Stomach (tissue), 8 donors: ENCODE measurements at regions not wholly inside any gene's neighbourhood (a gene's known extent, or its start where the extent isn't known, plus 50 kb on each side); places are given as distances from the start of the nearest gene placed in this dataset.
"Not testable (repeated sequence)": the region's sequence is repeated elsewhere in the genome, so short reads cannot be mapped to it uniquely, and the experiment has no call there.

Experiments
- DNase-seq, 2 donors: peaks; one replicate each; pipeline versions ENCODE4 v3.0.0 to v3.0.0-alpha.2; 2013 to 2019
- H3K27ac ChIP-seq, 5 donors: fragments of 200-600 bp in 4 of 5; sonication (generic) in 4 of 5; one replicate each; pipeline ENCODE4 v1.5.1; 2013 to 2019; ENCODE audit warnings: mild to moderate bottlenecking in 1 of 5, moderate library complexity in 1 of 5
- H3K27me3 ChIP-seq, 3 donors: fragments of 200-600 bp; sonication (generic); one replicate each; pipeline ENCODE4 v1.5.1; 2017 to 2019; ENCODE audit warnings: mixed run types in 1 of 3
- H3K36me3 ChIP-seq, 4 donors: fragments of 200-600 bp; sonication (generic); 1 replicate in 3 of 4; 2 replicates in 1 of 4; pipeline ENCODE4 v1.5.1; 2016 to 2019
- H3K4me1 ChIP-seq, 4 donors: fragments of 200-600 bp; sonication (generic); one replicate each; pipeline ENCODE4 v1.5.1; 2016 to 2019
- H3K4me3 ChIP-seq, 4 donors: fragments of 200-600 bp; sonication (generic) in 3 of 4; one replicate each; pipeline ENCODE4 v1.5.1; 2016 to 2019; ENCODE audit warnings: mild to moderate bottlenecking in 1 of 4
- H3K9me3 ChIP-seq, 4 donors: fragments of 200-600 bp; sonication (generic); one replicate each; pipeline ENCODE4 v1.5.1; 2016 to 2019
- EP300 ChIP-seq: sonication (generic); formaldehyde crosslinking; IDR thresholded peaks from one replicate; pipeline ENCODE4 v1.6.1; 2017; ENCODE audit warnings: antibody characterized with exemption
- POLR2A ChIP-seq, 4 donors: fragments of 450-650 bp; IDR thresholded peaks; one replicate each; pipeline ENCODE4 v1.6.1; 2016; ENCODE audit warnings: antibody characterized with exemption in 4 of 4, control low read depth in 2 of 4, mild to moderate bottlenecking in 1 of 4, moderate library complexity in 1 of 4
- POLR2AphosphoS5 ChIP-seq, 3 donors: sonication (generic); formaldehyde crosslinking; IDR thresholded peaks; one replicate each; pipeline ENCODE4 v1.6.1; 2016; ENCODE audit warnings: antibody characterized with exemption in 3 of 3
- WGBS, 5 donors: extraction: QIAGEN DNeasy Blood & Tissue Kit in 3 of 5; methylation state at CpG; one replicate each; pipeline versions ENCODE4 v1.1.5 to v1.1.7; 2013 to 2018; 5-methylcytosine and 5-hydroxymethylcytosine counted together
- intact Hi-C: fragments of 100-400 bp; cut with DNase I; formaldehyde crosslinking; loops from one replicate; pipeline ENCODE4 v1.15.1; 2023; ENCODE audit warnings: low total_unique reads
- TF ChIP-seq, protein P1 (sequence below), 7 experiments: fragments of 450-650 bp in 4 of 7; fragments of 200-600 bp in 3 of 7; sonication (generic) in 3 of 7; IDR thresholded peaks; one replicate each; pipeline ENCODE4 v1.5.1; 2016 to 2019; ENCODE audit warnings: antibody characterized with exemption in 7 of 7, control low read depth in 2 of 7, mild to moderate bottlenecking in 1 of 7
- donor health status: healthy with polysubstance abuse.
- donor health status: Bipolar disorder and iron deficiency.
- donor health status: healthy.

DNA sequence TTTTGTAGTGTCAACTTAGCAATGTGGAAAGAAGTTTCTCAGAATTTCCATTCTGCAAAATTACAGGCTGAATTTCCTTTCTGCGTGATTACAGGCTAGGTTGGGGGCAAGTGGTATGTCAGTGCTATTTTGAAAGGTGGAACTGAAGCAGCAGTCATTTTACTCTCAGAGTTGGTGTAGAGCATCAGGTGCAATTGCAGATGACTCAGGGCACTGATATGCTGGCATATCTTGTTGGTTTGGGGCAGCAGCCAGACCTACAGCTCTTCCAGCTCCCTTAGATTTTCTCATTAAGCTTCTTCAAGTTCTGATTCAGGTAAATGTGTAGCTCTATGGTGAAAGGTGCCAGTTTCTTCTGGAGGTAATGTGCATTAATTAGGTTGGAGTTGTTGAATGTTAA, 930.7 kb upstream of the PCDH10 start:
- H3K36me3 ChIP-seq, result no peaks in the 10 kb centered on the region
- no peak overlapping the region for H3K27ac ChIP-seq
- TF ChIP-seq EP300 (no peak), POLR2A (IDR thresholded peaks at IDR 0.05) (no peak), POLR2AphosphoS5 (IDR thresholded peaks at IDR 0.05) (no peak)
- TF ChIP-seq, protein P1, sequence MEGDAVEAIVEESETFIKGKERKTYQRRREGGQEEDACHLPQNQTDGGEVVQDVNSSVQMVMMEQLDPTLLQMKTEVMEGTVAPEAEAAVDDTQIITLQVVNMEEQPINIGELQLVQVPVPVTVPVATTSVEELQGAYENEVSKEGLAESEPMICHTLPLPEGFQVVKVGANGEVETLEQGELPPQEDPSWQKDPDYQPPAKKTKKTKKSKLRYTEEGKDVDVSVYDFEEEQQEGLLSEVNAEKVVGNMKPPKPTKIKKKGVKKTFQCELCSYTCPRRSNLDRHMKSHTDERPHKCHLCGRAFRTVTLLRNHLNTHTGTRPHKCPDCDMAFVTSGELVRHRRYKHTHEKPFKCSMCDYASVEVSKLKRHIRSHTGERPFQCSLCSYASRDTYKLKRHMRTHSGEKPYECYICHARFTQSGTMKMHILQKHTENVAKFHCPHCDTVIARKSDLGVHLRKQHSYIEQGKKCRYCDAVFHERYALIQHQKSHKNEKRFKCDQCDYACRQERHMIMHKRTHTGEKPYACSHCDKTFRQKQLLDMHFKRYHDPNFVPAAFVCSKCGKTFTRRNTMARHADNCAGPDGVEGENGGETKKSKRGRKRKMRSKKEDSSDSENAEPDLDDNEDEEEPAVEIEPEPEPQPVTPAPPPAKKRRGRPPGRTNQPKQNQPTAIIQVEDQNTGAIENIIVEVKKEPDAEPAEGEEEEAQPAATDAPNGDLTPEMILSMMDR (IDR thresholded peaks at IDR 0.05), result no peak
- H3K4me1 ChIP-seq, result no peaks in the 10 kb centered on the region
- intact Hi-C loops, result no loop called here
- DNase-seq, result no peak
- no peak overlapping the region for H3K4me3 ChIP-seq
- no peaks in the 10 kb centered on the region for H3K27me3 ChIP-seq
- WGBS, 5 donors, result 88 to 100% (median 90%) methylated on average over 1 of the region's 1 CpG
- no peaks in the 10 kb centered on the region for H3K9me3 ChIP-seq

DNA sequence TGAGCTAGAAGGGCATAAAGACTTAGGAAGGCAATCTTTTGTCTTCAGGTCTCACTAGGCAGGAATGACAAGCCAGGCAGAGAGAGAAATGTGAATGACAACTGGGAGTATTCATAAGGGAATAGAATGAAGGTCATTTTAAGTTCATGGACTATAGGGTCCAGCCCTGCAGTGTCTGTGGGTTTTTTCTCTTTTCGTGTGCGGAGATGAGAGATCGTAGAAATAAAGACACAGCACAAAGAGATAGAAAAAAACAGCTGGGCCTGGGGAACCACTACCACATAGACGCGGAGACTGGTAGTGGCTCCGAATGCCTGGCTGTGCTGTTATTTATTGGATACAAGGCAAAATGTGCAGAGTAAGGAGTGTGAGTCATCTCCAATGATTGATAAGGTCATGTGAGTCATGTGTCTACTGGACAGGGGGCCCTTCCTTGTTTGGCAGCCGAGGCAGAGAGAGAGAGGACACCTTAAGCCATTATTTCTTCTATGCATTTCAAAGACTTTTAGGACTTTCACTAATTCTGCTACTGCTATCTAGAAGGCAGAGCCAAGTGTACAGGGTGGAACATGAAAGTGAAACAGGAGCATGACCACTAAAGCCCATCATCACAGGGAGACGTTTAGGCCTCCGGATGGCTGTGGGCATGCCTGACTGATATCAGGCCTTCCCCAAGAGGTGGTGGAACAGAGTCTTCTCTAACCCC, 921.8 kb upstream of the PCDH10 start:
- H3K27me3 ChIP-seq, result no peaks in the 10 kb centered on the region
- no peak for DNase-seq

GRCh38 chr4:132227857-132228165, 921.3 kb upstream of the PCDH10 start:
- H3K36me3 ChIP-seq, intact Hi-C loops, H3K27ac ChIP-seq, H3K4me1 ChIP-seq, H3K4me3 ChIP-seq, H3K27me3 ChIP-seq: not testable (repeated sequence)
- 69 to 86% (median 77%) methylated on average over 11 of the region's 11 CpGs for WGBS, 5 donors
- peaks cover 0 to 26% (median 15%) of the 10 kb centered on the region in 4 donors for H3K9me3 ChIP-seq
- DNase-seq, result peak in 1 of 2 donors; percentile 9

More for the DNA sequence above, 921.8 kb upstream of the PCDH10 start:
- no peaks in the 10 kb centered on the region for H3K4me1 ChIP-seq
- 76 to 94% (median 80%) methylated on average over 9 of the region's 9 CpGs for WGBS, 5 donors
- peaks cover 0 to 26% (median 15%) of the 10 kb centered on the region in 4 donors for H3K9me3 ChIP-seq
- intact Hi-C loops, result no loop called here
- TF ChIP-seq POLR2AphosphoS5 (IDR thresholded peaks at IDR 0.05), result no peak
- no peak for TF ChIP-seq EP300
- TF ChIP-seq, protein P1 (IDR thresholded peaks at IDR 0.05), result no peak
- TF ChIP-seq POLR2A (IDR thresholded peaks at IDR 0.05), result no peak
- H3K4me3 ChIP-seq, result no peak overlapping the region
- no peaks in the 10 kb centered on the region for H3K36me3 ChIP-seq
- H3K27ac ChIP-seq, result no peak overlapping the region

DNA sequence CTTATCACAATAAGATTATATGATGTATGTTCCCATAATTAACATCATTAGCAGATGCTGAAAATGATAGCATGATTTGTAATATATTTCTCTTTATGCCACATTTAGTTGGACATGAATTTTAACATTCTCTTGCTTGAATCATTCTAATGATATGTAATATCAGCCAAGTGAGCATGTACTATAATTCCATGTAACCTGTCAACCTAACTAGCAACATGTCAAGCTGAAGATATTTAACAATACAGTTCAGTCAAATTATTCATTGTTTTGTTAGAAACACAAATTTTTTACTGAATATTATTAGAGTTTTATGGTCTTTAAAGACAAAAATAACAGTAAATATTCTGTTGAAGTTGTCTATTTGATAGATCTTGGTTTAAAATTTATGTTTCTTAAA, 920.4 kb upstream of the PCDH10 start:
- Histone ChIP-seq H3K4me3 (no peak overlapping the region), H3K27ac (no peak overlapping the region), H3K9me3 (peaks cover 0 to 26% (median 15%) of the 10 kb centered on the region in 4 donors), H3K36me3 (no peaks in the 10 kb centered on the region), H3K27me3 (no peaks in the 10 kb centered on the region), H3K4me1 (no peaks in the 10 kb centered on the region)
- no peak for DNase-seq
- intact Hi-C loops, result no loop called here
- no peak for TF ChIP-seq POLR2AphosphoS5 (IDR thresholded peaks at IDR 0.05)
- TF ChIP-seq POLR2A (IDR thresholded peaks at IDR 0.05), result no peak
- TF ChIP-seq EP300, result no peak
- TF ChIP-seq, protein P1 (IDR thresholded peaks at IDR 0.05), result no peak

GRCh38 chr4:132230025-132230424, 919.1 kb upstream of the PCDH10 start:
- intact Hi-C loops, result no loop called here
- TF ChIP-seq POLR2AphosphoS5 (IDR thresholded peaks at IDR 0.05), result no peak
- H3K4me3 ChIP-seq, result no peak overlapping the region
- H3K9me3 ChIP-seq, result peaks cover 0 to 26% (median 14%) of the 10 kb centered on the region in 4 donors
- 81 to 85% (median 82%) methylated on average over 6 of the region's 6 CpGs for WGBS, 5 donors
- DNase-seq, result no peak
- H3K36me3 ChIP-seq, result no peaks in the 10 kb centered on the region
- H3K27ac ChIP-seq, result no peak overlapping the region
- H3K27me3 ChIP-seq, result no peaks in the 10 kb centered on the region
- H3K4me1 ChIP-seq, result no peaks in the 10 kb centered on the region
